Natural killer cell (primary cell): ENCODE measurements at regions not wholly inside any gene's neighbourhood (a gene's known extent, or its start where the extent isn't known, plus 50 kb on each side); places are given as distances from the start of the nearest gene placed in this dataset.

Experiments
- ATAC-seq, 3 donors: fragments of 150-1000 bp in 2 of 3; fragments of 200-7000 bp in 1 of 3; cut with Tn5 transposase; 1 replicate in 1 of 3; 2 replicates in 2 of 3; pipeline ENCODE4 v1.10.0; 2021; ENCODE audit warnings: mild to moderate bottlenecking in 2 of 3, moderate library complexity in 2 of 3
- DNase-seq, 2 donors: peaks; one replicate each; pipeline versions ENCODE4 v3.0.0 to v3.0.0-alpha.2; 2013 to 2021; ENCODE audit warnings: mixed read lengths in 1 of 2
- H3K27ac ChIP-seq: one replicate; pipeline ENCODE4 v1.5.1; 2013; ENCODE audit warnings: mild to moderate bottlenecking, low read length
- H3K27me3 ChIP-seq: one replicate; pipeline ENCODE4 v1.6.1; 2013; ENCODE audit warnings: low read length; ENCODE audit not compliant: control insufficient read depth, insufficient read depth
- H3K36me3 ChIP-seq: one replicate; pipeline ENCODE4 v1.6.1; 2013; ENCODE audit warnings: low read length; ENCODE audit not compliant: control insufficient read depth, insufficient read depth
- H3K4me1 ChIP-seq: one replicate; pipeline ENCODE4 v1.6.1; 2013; ENCODE audit warnings: low read length; ENCODE audit not compliant: control insufficient read depth, insufficient read depth
- H3K4me3 ChIP-seq: one replicate; pipeline ENCODE4 v1.5.1; 2013; ENCODE audit warnings: low read length
- H3K9me3 ChIP-seq: one replicate; pipeline ENCODE4 v1.6.1; 2013; ENCODE audit warnings: low read length; ENCODE audit not compliant: control insufficient read depth, insufficient read depth
- H3K27ac Mint-ChIP-seq, 2 donors: one replicate each; pipeline ENCODE4 v1.8.0; 2022; ENCODE audit warnings: mild to moderate bottlenecking in 2 of 2, mixed read lengths in 2 of 2, moderate library complexity in 1 of 2
- H3K27me3 Mint-ChIP-seq, 2 donors: one replicate each; pipeline ENCODE4 v1.8.0; 2022; ENCODE audit warnings: low read depth in 2 of 2, mixed read lengths in 2 of 2
- H3K36me3 Mint-ChIP-seq: one replicate; pipeline ENCODE4 v1.8.0; 2022; ENCODE audit warnings: mixed read lengths
- H3K4me1 Mint-ChIP-seq, 2 donors: one replicate each; pipeline ENCODE4 v1.8.0; 2022; ENCODE audit warnings: mixed read lengths in 2 of 2
- H3K4me3 Mint-ChIP-seq: one replicate; pipeline ENCODE4 v1.8.0; 2022; ENCODE audit warnings: mild to moderate bottlenecking, moderate library complexity, mixed read lengths
- H3K9me3 Mint-ChIP-seq, 2 donors: one replicate each; pipeline ENCODE4 v1.8.0; 2022; ENCODE audit warnings: mixed read lengths in 2 of 2
- CTCF ChIP-seq: fragments of 200-600 bp; IDR thresholded peaks from one replicate; pipeline ENCODE4 v1.8.0; 2022; ENCODE audit warnings: antibody characterized with exemption
- WGBS: methylation state at CpG from one replicate; pipeline ENCODE4 v1.1.7; 2013; ENCODE audit warnings: missing lambda C conversion rate; ENCODE audit not compliant: insufficient coverage; 5-methylcytosine and 5-hydroxymethylcytosine counted together
- intact Hi-C: fragments of 100-400 bp; cut with micrococcal nuclease; formaldehyde crosslinking; loops from one replicate; pipeline ENCODE4 v1.14.2; 2022

- no peak overlapping the region for H3K4me3 Mint-ChIP-seq
- Histone ChIP-seq H3K27ac (no peak overlapping the region), H3K4me1 (no peaks in the 10 kb centered on the region), H3K4me3 (no peak overlapping the region), H3K36me3 (no peaks in the 10 kb centered on the region), H3K27me3 (no peaks in the 10 kb centered on the region), H3K9me3 (no peaks in the 10 kb centered on the region)
- WGBS = 67% methylated on average over 1 of the region's 1 CpG
- H3K36me3 Mint-ChIP-seq = no peaks in the 10 kb centered on the region
- peaks cover 7 to 14% of the 10 kb centered on the region in 2 donors for H3K9me3 Mint-ChIP-seq
- no peak for DNase-seq
- ATAC-seq = no peak
- no peaks in the 10 kb centered on the region for H3K4me1 Mint-ChIP-seq
- TF ChIP-seq CTCF = no peak
- intact Hi-C loops = no loop called here
- no peak overlapping the region for H3K27ac Mint-ChIP-seq
- no peaks in the 10 kb centered on the region for H3K27me3 Mint-ChIP-seq
Observed at GRCh38 chr1:81050390-81050789, 750.3 kb upstream of the ADGRL2 start.

DNA sequence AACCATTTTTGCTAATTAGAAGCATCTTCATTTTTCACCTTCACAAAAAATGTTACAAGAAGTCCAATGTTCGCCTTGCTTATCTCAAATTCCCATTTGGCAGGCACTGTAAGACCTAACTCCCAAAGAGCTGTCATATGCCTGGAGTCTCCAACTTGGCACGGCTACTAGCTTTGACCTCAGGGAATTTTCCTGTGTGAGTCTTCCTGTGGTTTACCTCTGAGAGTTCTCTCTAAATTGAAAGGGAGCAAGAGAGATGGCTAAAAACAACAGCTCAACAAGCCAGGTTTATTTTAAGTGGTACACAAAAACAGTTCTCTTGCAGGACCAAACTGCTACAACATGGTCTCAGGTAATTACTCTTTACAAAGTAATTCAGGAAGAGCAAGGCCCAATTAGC, 756.0 kb upstream of the ADGRL2 start:
- TF ChIP-seq CTCF = no peak
- Mint-ChIP-seq H3K27me3 (no peaks in the 10 kb centered on the region), H3K36me3 (no peaks in the 10 kb centered on the region), H3K27ac (no peak overlapping the region), H3K4me1 (no peaks in the 10 kb centered on the region), H3K4me3 (no peak overlapping the region), H3K9me3 (peaks cover 17 to 19% of the 10 kb centered on the region in 2 donors)
- no peak overlapping the region for H3K27ac ChIP-seq
- H3K27me3 ChIP-seq = no peaks in the 10 kb centered on the region
- 82% methylated on average over 2 of the region's 2 CpGs for WGBS
- intact Hi-C loops = no loop called here
- H3K4me1 ChIP-seq = no peaks in the 10 kb centered on the region
- H3K36me3 ChIP-seq = no peaks in the 10 kb centered on the region
- no peak overlapping the region for H3K4me3 ChIP-seq
- DNase-seq (no peak), ATAC-seq (no peak)
- no peaks in the 10 kb centered on the region for H3K9me3 ChIP-seq

- peaks cover 21 to 22% of the 10 kb centered on the region in 2 donors for H3K9me3 Mint-ChIP-seq
- TF ChIP-seq CTCF = no peak
- Histone ChIP-seq H3K4me1 (no peaks in the 10 kb centered on the region), H3K9me3 (no peaks in the 10 kb centered on the region), H3K36me3 (no peaks in the 10 kb centered on the region), H3K27ac (no peak overlapping the region), H3K27me3 (no peaks in the 10 kb centered on the region), H3K4me3 (no peak overlapping the region)
- H3K4me1 Mint-ChIP-seq = no peaks in the 10 kb centered on the region
- ATAC-seq = no peak
- DNase-seq = no peak
- H3K27ac Mint-ChIP-seq = no peak overlapping the region
- no peak overlapping the region for H3K4me3 Mint-ChIP-seq
- H3K36me3 Mint-ChIP-seq = no peaks in the 10 kb centered on the region
- no CpG with 5 or more reads among the region's 1 CpG for WGBS
- H3K27me3 Mint-ChIP-seq = no peaks in the 10 kb centered on the region
- intact Hi-C loops = no loop called here
Observed at GRCh38 chr1:81042225-81042624, 758.5 kb upstream of the ADGRL2 start.

- no peak for TF ChIP-seq CTCF
- Histone ChIP-seq H3K4me3 (no peak overlapping the region), H3K4me1 (no peaks in the 10 kb centered on the region), H3K27ac (no peak overlapping the region), H3K27me3 (no peaks in the 10 kb centered on the region), H3K9me3 (no peaks in the 10 kb centered on the region), H3K36me3 (no peaks in the 10 kb centered on the region)
- peaks cover 15% of the 10 kb centered on the region in 2 donors for H3K9me3 Mint-ChIP-seq
- peaks cover 7% of the 10 kb centered on the region for H3K36me3 Mint-ChIP-seq
- H3K4me3 Mint-ChIP-seq = no peak overlapping the region
- no peaks in the 10 kb centered on the region for H3K4me1 Mint-ChIP-seq
- no peak overlapping the region for H3K27ac Mint-ChIP-seq
- WGBS = 87% methylated on average over 1 of the region's 1 CpG
- no peak for ATAC-seq
- DNase-seq = no peak
- H3K27me3 Mint-ChIP-seq = no peaks in the 10 kb centered on the region
- intact Hi-C loops = no loop called here
Observed at GRCh38 chr1:81034291-81034690, 766.4 kb upstream of the ADGRL2 start.
